Suppressor macrophage (primary cell): ENCODE measurements at regions not wholly inside any gene's neighbourhood (a gene's known extent, or its start where the extent isn't known, plus 50 kb on each side); places are given as distances from the start of the nearest gene placed in this dataset.
"Not testable (repeated sequence)": the region's sequence is repeated elsewhere in the genome, so short reads cannot be mapped to it uniquely, and the experiment has no call there.

Source experiments
- DNase-seq, 4 experiments: peaks; one replicate each; pipeline ENCODE4 v3.0.0-alpha.2; 2020 to 2022

- not testable (repeated sequence) for DNase-seq
Measured at GRCh38 chr5:156089955-156090940, 236.7 kb upstream of the SGCD start.

GRCh38 chr5:156093024-156093423, 233.9 kb upstream of the SGCD start:
- DNase-seq = no peak

GRCh38 chr5:156094001-156094400, 233.0 kb upstream of the SGCD start:
- DNase-seq = no peak

- DNase-seq = no peak
Measured at GRCh38 chr5:156095709-156096241, 231.2 kb upstream of the SGCD start.

GRCh38 chr5:156096259-156096658, 230.7 kb upstream of the SGCD start:
- no peak for DNase-seq

GRCh38 chr5:156103155-156103885, 223.6 kb upstream of the SGCD start:
- no peak for DNase-seq

GRCh38 chr5:156109317-156110023, 217.5 kb upstream of the SGCD start:
- no peak for DNase-seq

GRCh38 chr5:156119692-156120091, 207.3 kb upstream of the SGCD start:
- no peak for DNase-seq

- DNase-seq = no peak
Measured at GRCh38 chr5:156120777-156121176, 206.2 kb upstream of the SGCD start.

GRCh38 chr5:156121234-156121633, 205.7 kb upstream of the SGCD start:
- DNase-seq = no peak

- DNase-seq = no peak
Measured at GRCh38 chr5:156121882-156122281, 205.1 kb upstream of the SGCD start.

GRCh38 chr5:156124708-156125107, 202.3 kb upstream of the SGCD start:
- DNase-seq = no peak

GRCh38 chr5:156125118-156125517, 201.8 kb upstream of the SGCD start:
- DNase-seq = no peak

GRCh38 chr5:156126716-156127115, 200.2 kb upstream of the SGCD start:
- DNase-seq = no peak

- no peak for DNase-seq
Measured at GRCh38 chr5:156128026-156128425, 198.9 kb upstream of the SGCD start.

- no peak for DNase-seq
Measured at GRCh38 chr5:156134216-156134615, 192.7 kb upstream of the SGCD start.

- no peak for DNase-seq
Measured at GRCh38 chr5:156135531-156135930, 191.4 kb upstream of the SGCD start.

- no peak for DNase-seq
Measured at GRCh38 chr5:156137071-156137869, 189.7 kb upstream of the SGCD start.

GRCh38 chr5:156142867-156143266, 184.1 kb upstream of the SGCD start:
- no peak for DNase-seq

- DNase-seq = no peak
Measured at GRCh38 chr5:156147261-156147943, 179.6 kb upstream of the SGCD start.

- no peak for DNase-seq
Measured at GRCh38 chr5:156147944-156148285, 179.0 kb upstream of the SGCD start.
